DOHH2 (cell line): ENCODE measurements at regions not wholly inside any gene's neighbourhood (a gene's known extent, or its start where the extent isn't known, plus 50 kb on each side); places are given as distances from the start of the nearest gene placed in this dataset.

ENCODE experiments used
- H3F3A ChIP-seq: fragments of 200-600 bp; sonication (generic), shearing (Covaris generic); 2 replicates; pipeline ENCODE4 v1.6.0; 2016; ENCODE audit warnings: antibody characterized with exemption, mild to moderate bottlenecking; ENCODE audit not compliant: control insufficient read depth, insufficient read depth
- H3K27ac ChIP-seq: fragments of 200-600 bp; sonication (generic); 2 replicates; pipeline ENCODE4 v1.5.1; 2014; ENCODE audit warnings: low read depth, mild to moderate bottlenecking, low read length, moderate library complexity
- H3K27me3 ChIP-seq: fragments of 200-600 bp; sonication (generic); 2 replicates; pipeline ENCODE4 v1.6.1; 2014; ENCODE audit warnings: mild to moderate bottlenecking, low read length, mixed read lengths; ENCODE audit not compliant: control insufficient read depth
- H3K36me3 ChIP-seq: fragments of 200-600 bp; sonication (generic); 2 replicates; pipeline ENCODE4 v1.6.1; 2014; ENCODE audit warnings: mild to moderate bottlenecking, low read length, moderate library complexity, mixed read lengths; ENCODE audit not compliant: control insufficient read depth
- H3K4me1 ChIP-seq: fragments of 200-600 bp; sonication (generic); 2 replicates; pipeline ENCODE4 v1.6.1; 2014; ENCODE audit warnings: mild to moderate bottlenecking, low read length, mixed read lengths; ENCODE audit not compliant: control insufficient read depth
- H3K4me2 ChIP-seq: fragments of 200-600 bp; sonication (generic); 2 replicates; pipeline ENCODE4 v1.6.0; 2014; ENCODE audit warnings: mild to moderate bottlenecking, low read length, moderate library complexity
- H3K4me3 ChIP-seq: fragments of 200-600 bp; sonication (generic); 2 replicates; pipeline ENCODE4 v1.5.1; 2014; ENCODE audit warnings: mild to moderate bottlenecking, low read length, mixed read lengths
- H3K79me2 ChIP-seq: fragments of 200-600 bp; sonication (generic); 2 replicates; pipeline ENCODE4 v1.6.1; 2014; ENCODE audit warnings: mild to moderate bottlenecking, low read length, mixed read lengths; ENCODE audit not compliant: control insufficient read depth
- H3K9me2 ChIP-seq: fragments of 200-600 bp; sonication (generic); replicated peaks from 2 replicates; pipeline ENCODE4 v1.6.1; 2014; ENCODE audit warnings: mild to moderate bottlenecking, low read length, mixed read lengths; ENCODE audit not compliant: control insufficient read depth
- H3K9me3 ChIP-seq: fragments of 200-600 bp; sonication (generic); 2 replicates; pipeline ENCODE4 v1.6.1; 2014; ENCODE audit warnings: antibody characterized with exemption, low read length, mixed read lengths; ENCODE audit not compliant: control insufficient read depth, insufficient read depth
- H4K20me1 ChIP-seq: fragments of 200-600 bp; sonication (generic); 2 replicates; pipeline ENCODE4 v1.6.0; 2014; ENCODE audit warnings: low read depth, mild to moderate bottlenecking, antibody characterized with exemption, low read length, moderate library complexity; ENCODE audit not compliant: control insufficient read depth, insufficient read depth
- EZH2phosphoT487 ChIP-seq: fragments of 200-600 bp; sonication (generic); IDR thresholded peaks from 2 replicates; pipeline ENCODE4 v1.6.1; 2017; ENCODE audit warnings: borderline replicate concordance, mild to moderate bottlenecking, antibody characterized with exemption, low read length, moderate library complexity, mixed read lengths
- TF ChIP-seq, protein P1 (sequence below): fragments of 200-600 bp; sonication (generic); IDR thresholded peaks from one replicate; pipeline ENCODE4 v1.5.1; 2014; ENCODE audit warnings: antibody characterized with exemption, mild to moderate bottlenecking, low read depth, low read length; ENCODE audit not compliant: poor library complexity, severe bottlenecking

DNA sequence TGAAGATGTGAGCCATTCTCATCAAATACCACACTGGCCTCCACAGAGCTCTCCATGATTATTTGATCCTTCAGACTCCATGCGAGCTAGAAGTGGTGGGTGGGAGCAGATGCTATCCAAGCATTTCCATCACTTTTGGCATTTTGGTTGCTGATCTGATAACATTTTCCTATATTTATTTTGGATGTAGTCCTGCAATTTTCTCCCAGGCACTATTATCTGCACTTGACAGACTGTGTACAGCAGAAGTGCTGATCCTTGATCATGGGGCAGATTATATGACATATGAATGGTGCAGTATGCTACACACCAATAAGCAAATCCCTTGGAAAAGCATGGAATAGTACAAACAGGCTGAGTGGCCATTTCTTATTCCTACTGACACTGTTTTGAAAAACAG is 167.6 kb upstream of the LRRC7 start:
- no peaks in the 10 kb centered on the region for H3K4me1 ChIP-seq
- no peaks in the 10 kb centered on the region for H3F3A ChIP-seq
- H3K4me2 ChIP-seq, result no peak overlapping the region
- H4K20me1 ChIP-seq, result no peaks in the 10 kb centered on the region
- no peak overlapping the region for H3K27ac ChIP-seq
- TF ChIP-seq EZH2phosphoT487, result no peak
- TF ChIP-seq, protein P1, sequence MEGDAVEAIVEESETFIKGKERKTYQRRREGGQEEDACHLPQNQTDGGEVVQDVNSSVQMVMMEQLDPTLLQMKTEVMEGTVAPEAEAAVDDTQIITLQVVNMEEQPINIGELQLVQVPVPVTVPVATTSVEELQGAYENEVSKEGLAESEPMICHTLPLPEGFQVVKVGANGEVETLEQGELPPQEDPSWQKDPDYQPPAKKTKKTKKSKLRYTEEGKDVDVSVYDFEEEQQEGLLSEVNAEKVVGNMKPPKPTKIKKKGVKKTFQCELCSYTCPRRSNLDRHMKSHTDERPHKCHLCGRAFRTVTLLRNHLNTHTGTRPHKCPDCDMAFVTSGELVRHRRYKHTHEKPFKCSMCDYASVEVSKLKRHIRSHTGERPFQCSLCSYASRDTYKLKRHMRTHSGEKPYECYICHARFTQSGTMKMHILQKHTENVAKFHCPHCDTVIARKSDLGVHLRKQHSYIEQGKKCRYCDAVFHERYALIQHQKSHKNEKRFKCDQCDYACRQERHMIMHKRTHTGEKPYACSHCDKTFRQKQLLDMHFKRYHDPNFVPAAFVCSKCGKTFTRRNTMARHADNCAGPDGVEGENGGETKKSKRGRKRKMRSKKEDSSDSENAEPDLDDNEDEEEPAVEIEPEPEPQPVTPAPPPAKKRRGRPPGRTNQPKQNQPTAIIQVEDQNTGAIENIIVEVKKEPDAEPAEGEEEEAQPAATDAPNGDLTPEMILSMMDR, result no peak
- no peaks in the 10 kb centered on the region for H3K9me2 ChIP-seq
- H3K79me2 ChIP-seq, result no peaks in the 10 kb centered on the region
- H3K27me3 ChIP-seq, result no peaks in the 10 kb centered on the region
- no peaks in the 10 kb centered on the region for H3K36me3 ChIP-seq
- no peaks in the 10 kb centered on the region for H3K9me3 ChIP-seq
- no peak overlapping the region for H3K4me3 ChIP-seq

GRCh38 chr1:69401879-69402278 is 165.8 kb upstream of the LRRC7 start:
- Histone ChIP-seq H3K9me2 (no peaks in the 10 kb centered on the region), H3K4me3 (no peak overlapping the region), H3K36me3 (no peaks in the 10 kb centered on the region), H3K4me1 (no peaks in the 10 kb centered on the region), H3K79me2 (no peaks in the 10 kb centered on the region), H3F3A (no peaks in the 10 kb centered on the region), H3K27ac (no peak overlapping the region), H4K20me1 (no peaks in the 10 kb centered on the region), H3K27me3 (no peaks in the 10 kb centered on the region), H3K9me3 (no peaks in the 10 kb centered on the region), H3K4me2 (no peak overlapping the region)
- TF ChIP-seq, protein P1, result no peak
- TF ChIP-seq EZH2phosphoT487, result no peak

DNA sequence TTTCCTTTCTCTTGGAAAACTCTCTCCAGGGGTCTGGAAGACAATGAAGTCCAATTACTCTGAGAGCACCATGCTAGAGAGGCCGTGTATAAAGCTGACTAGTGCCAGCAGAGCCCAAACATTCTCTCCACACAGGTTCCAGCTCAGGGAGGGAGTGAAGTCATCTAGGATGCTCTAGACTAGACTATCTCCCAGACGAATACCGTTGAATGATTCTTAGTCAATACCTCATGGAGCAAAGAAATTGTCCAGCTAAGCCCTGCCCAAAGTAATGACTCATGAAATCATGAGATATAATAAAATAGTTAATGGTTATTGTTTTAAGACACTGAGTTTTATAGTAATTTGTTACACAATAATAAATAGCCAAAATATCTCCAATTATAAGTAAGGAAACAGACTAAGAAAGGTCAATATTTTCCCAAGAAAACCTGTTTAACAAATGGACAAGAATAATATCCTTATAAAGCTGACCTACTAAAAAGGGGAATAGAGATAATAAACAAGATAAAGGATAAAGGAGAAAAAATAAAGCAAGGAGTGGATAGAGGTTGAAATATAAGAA is 163.9 kb upstream of the LRRC7 start:
- Histone ChIP-seq H3K27me3 (no peaks in the 10 kb centered on the region), H3F3A (no peaks in the 10 kb centered on the region), H3K4me2 (no peak overlapping the region), H3K9me3 (no peaks in the 10 kb centered on the region), H3K4me3 (no peak overlapping the region), H4K20me1 (no peaks in the 10 kb centered on the region), H3K27ac (no peak overlapping the region), H3K4me1 (no peaks in the 10 kb centered on the region), H3K36me3 (no peaks in the 10 kb centered on the region), H3K9me2 (no peaks in the 10 kb centered on the region), H3K79me2 (no peaks in the 10 kb centered on the region)
- no peak for TF ChIP-seq EZH2phosphoT487
- TF ChIP-seq, protein P1, result no peak
